ENCODE measurements at regions not wholly inside any gene's neighbourhood (a gene's known extent, or its start where the extent isn't known, plus 50 kb on each side); places are given as distances from the start of the nearest gene placed in this dataset.

DNA sequence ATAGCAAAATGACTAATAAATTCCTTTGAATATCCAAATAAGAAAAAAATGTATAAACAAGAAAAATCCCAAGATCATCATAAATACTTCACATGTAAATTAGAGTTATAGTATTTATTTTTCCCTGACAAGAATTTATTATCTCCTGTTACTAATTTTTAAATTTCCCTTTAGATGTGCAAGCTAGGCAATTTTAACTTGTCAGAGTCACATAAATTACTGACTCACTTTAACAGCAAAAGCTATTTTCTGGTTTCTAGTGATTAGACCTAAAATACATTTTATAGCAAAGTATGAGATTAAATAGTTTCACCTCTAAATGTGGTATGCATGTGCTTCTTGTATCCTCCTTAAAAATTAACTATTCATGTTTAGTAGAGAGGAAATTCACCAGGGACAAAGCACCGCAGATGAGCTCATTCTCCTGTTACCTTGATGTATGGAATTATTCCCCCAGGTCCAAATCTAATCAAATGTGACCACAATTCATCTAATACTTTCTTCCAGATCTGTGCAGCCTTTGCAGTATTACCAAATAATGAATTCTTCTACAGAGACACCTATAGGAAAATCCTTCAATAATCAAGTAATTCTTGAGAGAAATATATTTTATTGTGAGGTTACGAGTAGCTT is 621.2 kb downstream of the DNAJB9 start:
- Mint-ChIP-seq H3K36me3 (ENCODE audit: low read depth) (no peaks in the 10 kb centered on the region), H3K27me3 (ENCODE audit: low read depth) (no peaks in the 10 kb centered on the region), H3K4me3 (no peak overlapping the region), H3K9me3 (peaks cover 7% of the 10 kb centered on the region), H3K4me1 (no peaks in the 10 kb centered on the region), H3K27ac (ENCODE audit: unreplicated experiment) (no peak overlapping the region)
- no peak for DNase-seq (ENCODE audit: low read depth, low spot score)
- TF ChIP-seq CTCF (conservative IDR thresholded peaks at IDR 0.05), result no peak

- Mint-ChIP-seq H3K36me3 (ENCODE audit: low read depth) (no peaks in the 10 kb centered on the region), H3K4me3 (no peak overlapping the region), H3K4me1 (no peaks in the 10 kb centered on the region), H3K9me3 (peaks cover 8% of the 10 kb centered on the region), H3K27me3 (ENCODE audit: low read depth) (no peaks in the 10 kb centered on the region), H3K27ac (ENCODE audit: unreplicated experiment) (no peak overlapping the region)
- no peak for DNase-seq (ENCODE audit: low read depth, low spot score)
- TF ChIP-seq CTCF (conservative IDR thresholded peaks at IDR 0.05), result peak; percentile 31
Measured at GRCh38 chr7:109206196-109206595, 636.5 kb downstream of the DNAJB9 start.

GRCh38 chr7:109213081-109213480 is 643.4 kb downstream of the DNAJB9 start:
- Mint-ChIP-seq H3K27ac (ENCODE audit: unreplicated experiment) (no peak overlapping the region), H3K36me3 (ENCODE audit: low read depth) (no peaks in the 10 kb centered on the region), H3K4me3 (no peak overlapping the region), H3K9me3 (peaks cover 4% of the 10 kb centered on the region), H3K4me1 (no peaks in the 10 kb centered on the region), H3K27me3 (ENCODE audit: low read depth) (no peaks in the 10 kb centered on the region)
- DNase-seq (ENCODE audit: low read depth, low spot score), result no peak
- no peak for TF ChIP-seq CTCF (conservative IDR thresholded peaks at IDR 0.05)

DNA sequence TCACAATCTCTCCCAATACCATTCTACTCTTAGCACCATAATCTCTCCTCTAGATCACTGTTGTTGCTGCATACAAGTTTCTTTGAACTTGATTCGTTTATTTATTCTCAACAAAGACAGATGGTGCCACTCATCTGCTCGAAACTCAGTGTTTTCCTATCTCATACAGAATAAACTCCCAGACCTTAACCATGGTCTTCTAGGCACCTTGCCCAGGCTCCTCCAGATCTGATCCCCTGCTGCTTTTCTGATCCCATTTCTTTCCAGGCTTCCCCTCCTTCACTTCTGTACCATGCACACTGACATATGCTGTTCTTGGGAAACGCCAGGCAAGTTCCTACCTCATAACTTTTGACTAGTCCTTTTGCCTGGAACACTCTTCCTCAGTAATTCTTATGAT is 645.7 kb downstream of the DNAJB9 start:
- no peak overlapping the region for H3K4me3 Mint-ChIP-seq
- no peaks in the 10 kb centered on the region for H3K27me3 Mint-ChIP-seq (ENCODE audit: low read depth)
- no peak for TF ChIP-seq CTCF (conservative IDR thresholded peaks at IDR 0.05)
- no peak for DNase-seq (ENCODE audit: low read depth, low spot score)
- no peak overlapping the region for H3K27ac Mint-ChIP-seq (ENCODE audit: unreplicated experiment)
- H3K36me3 Mint-ChIP-seq (ENCODE audit: low read depth), result no peaks in the 10 kb centered on the region
- H3K9me3 Mint-ChIP-seq, result no peaks in the 10 kb centered on the region
- H3K4me1 Mint-ChIP-seq, result no peaks in the 10 kb centered on the region

- Mint-ChIP-seq H3K9me3 (no peaks in the 10 kb centered on the region), H3K27ac (ENCODE audit: unreplicated experiment) (no peak overlapping the region), H3K27me3 (ENCODE audit: low read depth) (no peaks in the 10 kb centered on the region), H3K36me3 (ENCODE audit: low read depth) (no peaks in the 10 kb centered on the region), H3K4me3 (no peak overlapping the region), H3K4me1 (no peaks in the 10 kb centered on the region)
- no peak for DNase-seq (ENCODE audit: low read depth, low spot score)
- no peak for TF ChIP-seq CTCF (conservative IDR thresholded peaks at IDR 0.05)
Measured at GRCh38 chr7:109224100-109224499, 654.4 kb downstream of the DNAJB9 start.

Data from neural crest cell (in vitro differentiated cells).